ENCODE measurements at regions not wholly inside any gene's neighbourhood (a gene's known extent, or its start where the extent isn't known, plus 50 kb on each side); places are given as distances from the start of the nearest gene placed in this dataset.

GRCh38 chr4:138674209-138674608 lies 341.4 kb upstream of the NOCT start:
- H3K27ac ChIP-seq (ENCODE audit: low read length) = no peak overlapping the region
- H3K9me3 ChIP-seq (ENCODE audit: control insufficient read depth, low read length) = no peaks in the 10 kb centered on the region
- WGBS = 58% methylated on average over 1 of the region's 1 CpG
- no peaks in the 10 kb centered on the region for H3K4me1 ChIP-seq (ENCODE audit: control insufficient read depth, insufficient read depth, low read length)
- no peak for DNase-seq
- H3K27me3 ChIP-seq (ENCODE audit: control insufficient read depth, insufficient read depth) = no peaks in the 10 kb centered on the region
- intact Hi-C loops (cut with DNase I) = no loop called here
- ATAC-seq = no peak
- no peak overlapping the region for H3K4me3 ChIP-seq (ENCODE audit: low read length)

- no peaks in the 10 kb centered on the region for H3K9me3 ChIP-seq (ENCODE audit: control insufficient read depth, low read length)
- no peaks in the 10 kb centered on the region for H3K4me1 ChIP-seq (ENCODE audit: control insufficient read depth, insufficient read depth, low read length)
- no peak overlapping the region for H3K27ac ChIP-seq (ENCODE audit: low read length)
- H3K27me3 ChIP-seq (ENCODE audit: control insufficient read depth, insufficient read depth) = no peaks in the 10 kb centered on the region
- DNase-seq (no peak), ATAC-seq (peak in 1 of 2 donors; percentile 46)
- 50% methylated on average over 10 of the region's 10 CpGs for WGBS
- no peak overlapping the region for H3K4me3 ChIP-seq (ENCODE audit: low read length)
- intact Hi-C loops (cut with DNase I) = no loop called here
Observed at GRCh38 chr4:138673053-138673452, 342.5 kb upstream of the NOCT start.

DNA sequence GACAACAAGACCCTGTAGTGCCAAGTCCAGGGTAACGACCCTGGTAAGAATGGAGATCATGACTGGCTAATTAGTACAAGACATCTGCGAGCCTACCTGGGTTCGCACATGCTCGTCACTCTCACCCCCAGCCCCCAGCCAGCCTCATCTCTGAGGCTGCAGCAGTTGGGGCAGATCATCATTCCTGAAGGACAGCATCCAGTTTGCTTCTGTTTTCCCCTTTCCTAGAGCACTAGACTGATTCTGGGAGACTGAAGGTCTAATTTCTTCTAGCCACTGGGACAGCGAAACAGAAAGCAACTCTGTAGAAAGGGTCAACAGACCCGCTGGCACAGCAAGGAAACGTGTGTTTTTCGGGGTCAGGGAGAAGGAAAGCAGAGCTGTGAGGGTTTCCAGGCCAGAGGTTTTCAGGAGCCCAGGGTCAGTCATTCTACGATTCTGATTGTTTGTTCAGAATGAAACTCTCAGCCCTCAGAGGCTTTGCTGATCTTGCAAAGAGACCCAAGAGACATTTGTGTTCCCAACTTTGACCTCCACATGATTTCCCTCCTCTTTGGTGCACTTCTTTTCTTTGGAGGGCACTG lies 343.1 kb upstream of the NOCT start:
- WGBS = 81% methylated on average over 9 of the region's 9 CpGs
- Histone ChIP-seq H3K4me3 (ENCODE audit: low read length) (no peak overlapping the region), H3K9me3 (ENCODE audit: control insufficient read depth, low read length) (no peaks in the 10 kb centered on the region), H3K27me3 (ENCODE audit: control insufficient read depth, insufficient read depth) (no peaks in the 10 kb centered on the region), H3K4me1 (ENCODE audit: control insufficient read depth, insufficient read depth, low read length) (no peaks in the 10 kb centered on the region), H3K27ac (ENCODE audit: low read length) (no peak overlapping the region)
- DNase-seq (no peak), ATAC-seq (no peak)
- intact Hi-C loops (cut with DNase I) = no loop called here

DNA sequence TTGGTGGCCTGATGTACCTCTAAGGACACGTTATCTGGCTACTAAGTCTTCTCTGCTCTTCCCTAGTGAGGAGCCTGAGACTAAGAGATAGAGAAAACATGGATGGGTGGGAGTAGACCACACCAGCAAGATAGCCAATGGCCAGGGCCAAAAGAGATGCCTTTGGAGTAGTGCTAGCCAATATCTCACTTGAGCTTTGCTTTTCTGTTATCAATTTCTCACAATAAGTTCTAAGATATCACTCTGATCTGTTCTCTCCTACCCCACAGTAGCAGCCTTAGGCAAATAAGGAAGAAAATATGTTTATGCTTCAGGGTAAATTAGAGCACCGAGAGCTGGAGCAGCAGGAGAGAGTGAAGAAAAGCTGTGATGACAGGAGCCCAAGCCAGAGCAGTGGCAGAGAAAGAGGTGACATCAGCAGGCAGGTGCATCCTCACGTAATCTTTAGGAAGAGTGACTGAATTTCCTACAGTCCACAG lies 343.9 kb upstream of the NOCT start:
- Histone ChIP-seq H3K27me3 (ENCODE audit: control insufficient read depth, insufficient read depth) (no peaks in the 10 kb centered on the region), H3K4me1 (ENCODE audit: control insufficient read depth, insufficient read depth, low read length) (no peaks in the 10 kb centered on the region), H3K9me3 (ENCODE audit: control insufficient read depth, low read length) (no peaks in the 10 kb centered on the region), H3K4me3 (ENCODE audit: low read length) (no peak overlapping the region), H3K27ac (ENCODE audit: low read length) (no peak overlapping the region)
- intact Hi-C loops (cut with DNase I) = no loop called here
- DNase-seq (no peak), ATAC-seq (no peak)
- WGBS = 64% methylated on average over 3 of the region's 3 CpGs

DNA sequence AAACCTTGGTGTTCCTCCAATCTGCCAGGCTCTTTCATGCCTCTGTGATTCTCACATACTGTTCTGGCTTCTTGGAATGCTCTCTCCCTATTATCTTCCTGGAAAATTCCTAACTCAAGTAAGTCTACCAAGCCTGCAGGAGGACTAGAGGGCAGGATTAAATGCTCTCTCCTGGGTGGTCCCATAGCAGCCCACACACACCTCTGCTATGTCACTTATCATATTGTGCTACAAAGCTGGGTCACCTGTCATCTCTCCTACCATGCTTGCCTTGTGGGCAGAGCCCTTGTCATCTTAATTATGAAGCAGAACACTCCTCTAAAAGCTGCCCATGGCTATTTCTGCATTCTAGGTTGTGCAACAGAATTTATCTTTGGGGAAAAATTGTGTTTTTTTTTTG lies 344.5 kb upstream of the NOCT start:
- H3K4me1 ChIP-seq (ENCODE audit: control insufficient read depth, insufficient read depth, low read length) = no peaks in the 10 kb centered on the region
- H3K9me3 ChIP-seq (ENCODE audit: control insufficient read depth, low read length) = no peaks in the 10 kb centered on the region
- DNase-seq = no peak
- intact Hi-C loops (cut with DNase I) = no loop called here
- no peaks in the 10 kb centered on the region for H3K27me3 ChIP-seq (ENCODE audit: control insufficient read depth, insufficient read depth)
- H3K27ac ChIP-seq (ENCODE audit: low read length) = no peak overlapping the region
- ATAC-seq = no peak
- H3K4me3 ChIP-seq (ENCODE audit: low read length) = no peak overlapping the region

DNA sequence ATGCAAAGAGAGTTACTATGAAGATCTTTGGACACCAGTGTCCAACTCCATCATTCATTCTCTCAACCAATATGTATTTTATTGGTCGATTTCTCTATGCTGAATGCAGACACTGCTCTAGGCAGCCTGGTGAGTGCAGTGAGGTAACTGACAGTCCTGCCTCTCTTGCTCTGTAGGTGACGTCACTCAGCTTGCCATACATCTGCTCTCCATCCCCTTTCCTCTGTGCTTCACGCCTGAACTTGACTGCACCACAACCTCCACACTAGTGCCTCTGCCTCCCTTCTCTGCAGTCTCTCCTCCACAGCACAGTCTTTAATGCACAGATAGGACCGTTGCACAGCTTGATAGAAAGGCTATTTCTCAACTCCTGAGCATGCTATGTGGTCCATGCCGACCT lies 344.9 kb upstream of the NOCT start:
- WGBS = 85% methylated on average over 5 of the region's 5 CpGs
- intact Hi-C loops (cut with DNase I) = no loop called here

GRCh38 chr4:138669479-138670315 lies 345.9 kb upstream of the NOCT start:
- Histone ChIP-seq H3K27me3 (ENCODE audit: control insufficient read depth, insufficient read depth) (no peaks in the 10 kb centered on the region), H3K4me1 (ENCODE audit: control insufficient read depth, insufficient read depth, low read length) (no peaks in the 10 kb centered on the region), H3K9me3 (ENCODE audit: control insufficient read depth, low read length) (no peaks in the 10 kb centered on the region), H3K27ac (ENCODE audit: low read length) (no peak overlapping the region), H3K4me3 (ENCODE audit: low read length) (no peak overlapping the region)
- no peak for ATAC-seq
- intact Hi-C loops (cut with DNase I) = no loop called here
- DNase-seq = no peak
- WGBS = 84% methylated on average over 6 of the region's 6 CpGs

More for the DNA sequence above, 344.9 kb upstream of the NOCT start:
- DNase-seq = no peak
- Histone ChIP-seq H3K27ac (ENCODE audit: low read length) (no peak overlapping the region), H3K4me1 (ENCODE audit: control insufficient read depth, insufficient read depth, low read length) (no peaks in the 10 kb centered on the region), H3K4me3 (ENCODE audit: low read length) (no peak overlapping the region), H3K9me3 (ENCODE audit: control insufficient read depth, low read length) (no peaks in the 10 kb centered on the region), H3K27me3 (ENCODE audit: control insufficient read depth, insufficient read depth) (no peaks in the 10 kb centered on the region)
- ATAC-seq = no peak

- 67% methylated on average over 3 of the region's 3 CpGs for WGBS
- Histone ChIP-seq H3K27ac (ENCODE audit: low read length) (no peak overlapping the region), H3K9me3 (ENCODE audit: control insufficient read depth, low read length) (no peaks in the 10 kb centered on the region), H3K4me3 (ENCODE audit: low read length) (no peak overlapping the region), H3K4me1 (ENCODE audit: control insufficient read depth, insufficient read depth, low read length) (no peaks in the 10 kb centered on the region), H3K27me3 (ENCODE audit: control insufficient read depth, insufficient read depth) (no peaks in the 10 kb centered on the region)
- ATAC-seq (peak in 1 of 2 donors; percentile 71), DNase-seq (peak in 1 of 3 donors; percentile 42)
- intact Hi-C loops (cut with DNase I) = no loop called here
Observed at GRCh38 chr4:138668309-138668708, 347.3 kb upstream of the NOCT start.

DNA sequence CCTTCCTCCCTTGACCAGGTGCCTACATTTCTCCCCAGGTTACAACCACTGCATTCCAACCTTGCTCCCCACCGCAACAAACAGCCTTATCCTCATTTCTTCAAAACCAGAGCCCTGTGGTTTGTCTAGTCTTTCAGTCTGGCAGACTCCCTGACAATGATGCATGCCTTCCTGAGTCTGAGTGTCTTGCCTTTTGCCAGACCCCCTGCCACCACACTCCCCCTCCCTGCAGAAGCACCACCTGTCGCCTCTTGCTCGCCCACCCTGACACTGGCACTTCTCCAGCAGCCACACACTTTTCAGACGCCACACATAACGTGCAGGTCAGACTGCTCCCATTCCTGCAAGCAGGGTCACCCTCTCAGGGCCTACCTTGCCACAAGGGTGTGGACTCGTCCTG lies 349.2 kb upstream of the NOCT start:
- no peak for DNase-seq
- Histone ChIP-seq H3K4me3 (ENCODE audit: low read length) (no peak overlapping the region), H3K4me1 (ENCODE audit: control insufficient read depth, insufficient read depth, low read length) (no peaks in the 10 kb centered on the region), H3K27me3 (ENCODE audit: control insufficient read depth, insufficient read depth) (no peaks in the 10 kb centered on the region), H3K9me3 (ENCODE audit: control insufficient read depth, low read length) (no peaks in the 10 kb centered on the region), H3K27ac (ENCODE audit: low read length) (no peak overlapping the region)
- ATAC-seq = no peak
- intact Hi-C loops (cut with DNase I) = no loop called here
- 92% methylated on average over 6 of the region's 6 CpGs for WGBS

- WGBS = 96% methylated on average over 4 of the region's 4 CpGs
- intact Hi-C loops (cut with DNase I) = no loop called here
Observed at GRCh38 chr4:138665851-138666250, 349.7 kb upstream of the NOCT start.

DNA sequence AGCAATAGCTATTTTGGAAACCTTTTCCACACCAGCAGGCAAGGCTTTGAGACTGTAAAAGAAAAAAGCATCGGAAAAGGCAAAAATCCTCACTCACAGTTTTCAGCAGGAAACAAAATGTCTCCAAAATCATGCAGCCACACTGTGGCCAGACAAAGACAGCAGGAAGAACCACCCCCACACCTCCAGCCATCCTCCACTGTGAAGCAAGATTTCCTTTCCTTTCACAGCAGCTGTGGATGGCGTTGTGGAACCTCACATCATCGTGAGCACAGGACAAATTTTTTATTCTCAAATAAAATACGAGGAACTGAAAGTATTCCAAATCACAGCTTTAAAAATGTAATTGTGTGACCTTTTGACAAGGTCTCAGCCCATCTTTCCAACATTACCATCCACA lies 351.7 kb upstream of the NOCT start:
- H3K4me3 ChIP-seq (ENCODE audit: low read length) = no peak overlapping the region
- no peak for ATAC-seq
- intact Hi-C loops (cut with DNase I) = no loop called here
- no peaks in the 10 kb centered on the region for H3K27me3 ChIP-seq (ENCODE audit: control insufficient read depth, insufficient read depth)
- no peaks in the 10 kb centered on the region for H3K4me1 ChIP-seq (ENCODE audit: control insufficient read depth, insufficient read depth, low read length)
- no peak for DNase-seq
- 53% methylated on average over 4 of the region's 4 CpGs for WGBS
- H3K27ac ChIP-seq (ENCODE audit: low read length) = no peak overlapping the region
- no peaks in the 10 kb centered on the region for H3K9me3 ChIP-seq (ENCODE audit: control insufficient read depth, low read length)

More at GRCh38 chr4:138665851-138666250, 349.7 kb upstream of the NOCT start:
- no peak for ATAC-seq
- H3K27me3 ChIP-seq (ENCODE audit: control insufficient read depth, insufficient read depth) = no peaks in the 10 kb centered on the region
- no peak overlapping the region for H3K4me3 ChIP-seq (ENCODE audit: low read length)
- no peak overlapping the region for H3K27ac ChIP-seq (ENCODE audit: low read length)
- H3K4me1 ChIP-seq (ENCODE audit: control insufficient read depth, insufficient read depth, low read length) = no peaks in the 10 kb centered on the region
- no peaks in the 10 kb centered on the region for H3K9me3 ChIP-seq (ENCODE audit: control insufficient read depth, low read length)
- no peak for DNase-seq

Measured in right cardiac atrium (tissue), 5 donors.